ENCODE measurements at regions not wholly inside any gene's neighbourhood (a gene's known extent, or its start where the extent isn't known, plus 50 kb on each side); places are given as distances from the start of the nearest gene placed in this dataset.

DNA sequence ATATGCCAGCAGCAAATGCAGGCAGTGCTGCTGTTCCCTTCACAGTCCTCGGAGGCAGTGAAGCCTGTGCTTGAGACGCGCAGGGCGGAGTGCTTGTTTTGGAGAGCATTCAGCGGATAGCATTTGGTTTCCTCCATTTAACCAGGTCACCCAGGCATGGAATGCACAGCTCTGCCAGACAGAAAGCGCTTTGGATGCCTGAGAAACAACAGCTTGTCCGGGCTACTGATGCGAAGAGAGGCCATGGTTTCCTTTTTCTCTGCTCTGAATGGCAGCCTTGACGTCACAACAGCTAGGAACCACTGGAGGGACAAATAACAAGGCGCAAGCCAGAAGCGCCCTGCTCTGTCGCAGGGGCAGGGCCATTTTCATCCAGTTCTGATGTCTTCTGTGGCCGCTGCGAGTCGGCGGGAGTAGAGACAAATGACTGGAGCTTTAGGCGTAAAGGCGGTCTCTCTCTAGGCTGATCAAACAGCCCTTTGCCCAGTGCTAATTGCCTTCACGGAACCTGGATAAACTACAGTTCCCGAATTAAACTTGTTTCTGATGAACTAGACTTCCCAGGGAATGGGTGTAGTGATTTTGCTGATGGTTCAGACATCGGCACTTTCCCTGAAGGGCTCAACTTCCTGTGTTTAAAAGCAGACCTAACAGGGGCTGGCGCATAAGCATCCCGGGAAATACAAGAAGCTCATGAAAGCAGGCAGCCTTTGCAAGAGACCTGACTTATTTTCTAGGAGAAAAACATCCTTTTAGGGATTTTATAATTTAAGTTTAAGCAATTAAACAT lies 187.6 kb upstream of the KLF14 start:
- no peak overlapping the region for H3K4me3 ChIP-seq (replicated peaks in 1 of 2; ENCODE audit: low read depth in 1 of 2, low read length in 2 of 2)
- RAD21 ChIA-PET (ENCODE audit: low non-redundant PET in 1 of 2, low total read pairs in 2 of 2, uncharacterized antibody in 2 of 2, unreplicated experiment in 2 of 2) = no interaction called here
- POLR2A ChIA-PET = interaction anchor here (0.8 to 3.4 kb wide), 3 partner anchors 9 to 25 kb away, joined by 4 to 17 read pairs (median 4); no protein-coding TSS in a partner anchor
- no peak for TF ChIP-seq TCF7L2 (IDR thresholded peaks at IDR 0.05; ENCODE audit: borderline replicate concordance, extremely low read depth, insufficient read depth, insufficient read length)
- TF ChIP-seq EZH2phosphoT487 (IDR thresholded peaks at IDR 0.05; ENCODE audit: borderline replicate concordance) = no peak
- TF ChIP-seq RAD21 (IDR thresholded peaks at IDR 0.05; ENCODE audit: low read depth) = no peak
- TF ChIP-seq, protein P1, sequence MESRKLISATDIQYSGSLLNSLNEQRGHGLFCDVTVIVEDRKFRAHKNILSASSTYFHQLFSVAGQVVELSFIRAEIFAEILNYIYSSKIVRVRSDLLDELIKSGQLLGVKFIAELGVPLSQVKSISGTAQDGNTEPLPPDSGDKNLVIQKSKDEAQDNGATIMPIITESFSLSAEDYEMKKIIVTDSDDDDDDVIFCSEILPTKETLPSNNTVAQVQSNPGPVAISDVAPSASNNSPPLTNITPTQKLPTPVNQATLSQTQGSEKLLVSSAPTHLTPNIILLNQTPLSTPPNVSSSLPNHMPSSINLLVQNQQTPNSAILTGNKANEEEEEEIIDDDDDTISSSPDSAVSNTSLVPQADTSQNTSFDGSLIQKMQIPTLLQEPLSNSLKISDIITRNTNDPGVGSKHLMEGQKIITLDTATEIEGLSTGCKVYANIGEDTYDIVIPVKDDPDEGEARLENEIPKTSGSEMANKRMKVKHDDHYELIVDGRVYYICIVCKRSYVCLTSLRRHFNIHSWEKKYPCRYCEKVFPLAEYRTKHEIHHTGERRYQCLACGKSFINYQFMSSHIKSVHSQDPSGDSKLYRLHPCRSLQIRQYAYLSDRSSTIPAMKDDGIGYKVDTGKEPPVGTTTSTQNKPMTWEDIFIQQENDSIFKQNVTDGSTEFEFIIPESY (IDR thresholded peaks at IDR 0.05; ENCODE audit: extremely low read depth, insufficient replicate concordance, low read length) = no peak
- no peak for TF ChIP-seq ELF1 (IDR thresholded peaks at IDR 0.05; ENCODE audit: borderline replicate concordance, low read depth)
- TF ChIP-seq, protein P2, sequence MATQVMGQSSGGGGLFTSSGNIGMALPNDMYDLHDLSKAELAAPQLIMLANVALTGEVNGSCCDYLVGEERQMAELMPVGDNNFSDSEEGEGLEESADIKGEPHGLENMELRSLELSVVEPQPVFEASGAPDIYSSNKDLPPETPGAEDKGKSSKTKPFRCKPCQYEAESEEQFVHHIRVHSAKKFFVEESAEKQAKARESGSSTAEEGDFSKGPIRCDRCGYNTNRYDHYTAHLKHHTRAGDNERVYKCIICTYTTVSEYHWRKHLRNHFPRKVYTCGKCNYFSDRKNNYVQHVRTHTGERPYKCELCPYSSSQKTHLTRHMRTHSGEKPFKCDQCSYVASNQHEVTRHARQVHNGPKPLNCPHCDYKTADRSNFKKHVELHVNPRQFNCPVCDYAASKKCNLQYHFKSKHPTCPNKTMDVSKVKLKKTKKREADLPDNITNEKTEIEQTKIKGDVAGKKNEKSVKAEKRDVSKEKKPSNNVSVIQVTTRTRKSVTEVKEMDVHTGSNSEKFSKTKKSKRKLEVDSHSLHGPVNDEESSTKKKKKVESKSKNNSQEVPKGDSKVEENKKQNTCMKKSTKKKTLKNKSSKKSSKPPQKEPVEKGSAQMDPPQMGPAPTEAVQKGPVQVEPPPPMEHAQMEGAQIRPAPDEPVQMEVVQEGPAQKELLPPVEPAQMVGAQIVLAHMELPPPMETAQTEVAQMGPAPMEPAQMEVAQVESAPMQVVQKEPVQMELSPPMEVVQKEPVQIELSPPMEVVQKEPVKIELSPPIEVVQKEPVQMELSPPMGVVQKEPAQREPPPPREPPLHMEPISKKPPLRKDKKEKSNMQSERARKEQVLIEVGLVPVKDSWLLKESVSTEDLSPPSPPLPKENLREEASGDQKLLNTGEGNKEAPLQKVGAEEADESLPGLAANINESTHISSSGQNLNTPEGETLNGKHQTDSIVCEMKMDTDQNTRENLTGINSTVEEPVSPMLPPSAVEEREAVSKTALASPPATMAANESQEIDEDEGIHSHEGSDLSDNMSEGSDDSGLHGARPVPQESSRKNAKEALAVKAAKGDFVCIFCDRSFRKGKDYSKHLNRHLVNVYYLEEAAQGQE (IDR thresholded peaks at IDR 0.05; ENCODE audit: low read depth) = no peak
- TF ChIP-seq, protein P3, sequence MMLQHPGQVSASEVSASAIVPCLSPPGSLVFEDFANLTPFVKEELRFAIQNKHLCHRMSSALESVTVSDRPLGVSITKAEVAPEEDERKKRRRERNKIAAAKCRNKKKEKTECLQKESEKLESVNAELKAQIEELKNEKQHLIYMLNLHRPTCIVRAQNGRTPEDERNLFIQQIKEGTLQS (IDR thresholded peaks at IDR 0.05) = no peak
- no peak for TF ChIP-seq EGR1 (IDR thresholded peaks at IDR 0.05; ENCODE audit: low read depth)
- TF ChIP-seq, protein P4, sequence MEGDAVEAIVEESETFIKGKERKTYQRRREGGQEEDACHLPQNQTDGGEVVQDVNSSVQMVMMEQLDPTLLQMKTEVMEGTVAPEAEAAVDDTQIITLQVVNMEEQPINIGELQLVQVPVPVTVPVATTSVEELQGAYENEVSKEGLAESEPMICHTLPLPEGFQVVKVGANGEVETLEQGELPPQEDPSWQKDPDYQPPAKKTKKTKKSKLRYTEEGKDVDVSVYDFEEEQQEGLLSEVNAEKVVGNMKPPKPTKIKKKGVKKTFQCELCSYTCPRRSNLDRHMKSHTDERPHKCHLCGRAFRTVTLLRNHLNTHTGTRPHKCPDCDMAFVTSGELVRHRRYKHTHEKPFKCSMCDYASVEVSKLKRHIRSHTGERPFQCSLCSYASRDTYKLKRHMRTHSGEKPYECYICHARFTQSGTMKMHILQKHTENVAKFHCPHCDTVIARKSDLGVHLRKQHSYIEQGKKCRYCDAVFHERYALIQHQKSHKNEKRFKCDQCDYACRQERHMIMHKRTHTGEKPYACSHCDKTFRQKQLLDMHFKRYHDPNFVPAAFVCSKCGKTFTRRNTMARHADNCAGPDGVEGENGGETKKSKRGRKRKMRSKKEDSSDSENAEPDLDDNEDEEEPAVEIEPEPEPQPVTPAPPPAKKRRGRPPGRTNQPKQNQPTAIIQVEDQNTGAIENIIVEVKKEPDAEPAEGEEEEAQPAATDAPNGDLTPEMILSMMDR (IDR thresholded peaks at IDR 0.05 in 2 of 3, conservative IDR thresholded peaks at IDR 0.05 in 1 of 3; ENCODE audit: borderline replicate concordance in 1 of 3, insufficient read depth in 1 of 3, low read depth in 2 of 3, low read length in 2 of 3) = no peak
- no peak for TF ChIP-seq SRF (IDR thresholded peaks at IDR 0.05; ENCODE audit: low read depth)
- TF ChIP-seq EZH2 (IDR thresholded peaks at IDR 0.05) = no peak
- no peak; the same call in 1 of the 2 replicates for TF ChIP-seq POLR2AphosphoS5 (IDR thresholded peaks at IDR 0.05; ENCODE audit: low read depth, low read length)
- TF ChIP-seq YY1 (IDR thresholded peaks at IDR 0.05; ENCODE audit: extremely low read depth, insufficient replicate concordance, low read depth, low read length) = no peak
- TF ChIP-seq, protein P5, sequence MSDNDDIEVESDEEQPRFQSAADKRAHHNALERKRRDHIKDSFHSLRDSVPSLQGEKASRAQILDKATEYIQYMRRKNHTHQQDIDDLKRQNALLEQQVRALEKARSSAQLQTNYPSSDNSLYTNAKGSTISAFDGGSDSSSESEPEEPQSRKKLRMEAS (IDR thresholded peaks at IDR 0.05) = no peak
- peak overlapping the region; percentile 80 for H3K9ac ChIP-seq (ENCODE audit: low read length)
- no peaks in the 10 kb centered on the region for H3K9me3 ChIP-seq (ENCODE audit: control insufficient read depth in 1 of 2, insufficient read depth in 1 of 2, low read depth in 1 of 2, low read length in 2 of 2)
- 0 out of 2 replicates have a peak overlapping the region, but pooled peaks have one; percentile 3 for H3K4me2 ChIP-seq (ENCODE audit: low read length)
- no peaks in the 10 kb centered on the region for H3K9me2 ChIP-seq (ENCODE audit: insufficient read depth)
- no peak overlapping the region for H2AFZ ChIP-seq (ENCODE audit: low read depth, low read length, poor library complexity, severe bottlenecking)
- no peaks in the 10 kb centered on the region for H3K27me3 ChIP-seq (ENCODE audit: insufficient read depth, low read length)
- intact Hi-C loops (cut with micrococcal nuclease) = no loop called here
- H3K79me2 ChIP-seq (ENCODE audit: insufficient read depth, low read length) = peaks cover 100% of the 10 kb centered on the region
- peaks cover 90 to 100% of the 10 kb centered on the region in 2 experiments for H3K4me1 ChIP-seq (ENCODE audit: control insufficient read depth in 1 of 2, insufficient read depth in 2 of 2, low read length in 2 of 2)
- CTCF ChIA-PET = no interaction called here
- H3K36me3 ChIP-seq (ENCODE audit: control insufficient read depth in 1 of 2, insufficient read depth in 2 of 2, low read length in 2 of 2) = peaks cover 3 to 25% of the 10 kb centered on the region in 2 experiments; a peak in 2 of 4 replicates
- BruUV-seq (replicated peaks) = no TSS peak
- no peaks in the 10 kb centered on the region for H4K20me1 ChIP-seq (ENCODE audit: insufficient read depth)
- no peak for ATAC-seq
- no peak for DNase-seq (ENCODE audit: low read depth, low spot score)
- peak overlapping the region; percentile 99 for H3K27ac ChIP-seq (ENCODE audit: low read depth, low read length)
